GM23338 (cell line): ENCODE measurements at regions not wholly inside any gene's neighbourhood (a gene's known extent, or its start where the extent isn't known, plus 50 kb on each side); places are given as distances from the start of the nearest gene placed in this dataset.

Source experiments
- CREB1 ChIP-seq: fragments of 250-450 bp; sonication (Bioruptor Pico); IDR thresholded peaks from 2 replicates; pipeline ENCODE4 v1.5.0; 2020; ENCODE audit warnings: low read depth, mild to moderate bottlenecking, moderate library complexity
- CTCF ChIP-seq, 2 experiments: fragments of 200-600 bp in 1 of 2; sonication (generic) in 1 of 2; conservative IDR thresholded peaks; 2 replicates each; pipeline versions ENCODE4 v1.5.1 to v1.6.1; 2016 to 2017; ENCODE audit warnings: antibody characterized with exemption in 2 of 2, low read depth in 2 of 2, mild to moderate bottlenecking in 2 of 2, moderate library complexity in 1 of 2
- ETS1 ChIP-seq: IDR thresholded peaks from 2 replicates; pipeline ENCODE4 v1.6.1; 2016; ENCODE audit warnings: antibody characterized with exemption
- EZH2 ChIP-seq: fragments of 200-600 bp; sonication (generic); IDR thresholded peaks from one replicate; pipeline ENCODE4 v1.8.0; 2017; ENCODE audit warnings: antibody characterized with exemption, mild to moderate bottlenecking, low read depth; ENCODE audit not compliant: unreplicated experiment
- EZH2phosphoT487 ChIP-seq: fragments of 200-600 bp; sonication (generic); IDR thresholded peaks from one replicate; pipeline ENCODE4 v1.8.1; 2018; ENCODE audit warnings: antibody characterized with exemption; ENCODE audit not compliant: unreplicated experiment
- NANOG ChIP-seq: IDR thresholded peaks from 2 replicates; pipeline ENCODE4 v1.6.1; 2016; ENCODE audit warnings: antibody characterized with exemption, borderline replicate concordance
- POLR2AphosphoS5 ChIP-seq: IDR thresholded peaks from 2 replicates; pipeline ENCODE4 v1.6.1; 2016; ENCODE audit warnings: antibody characterized with exemption, low read depth
- REST ChIP-seq: IDR thresholded peaks from one replicate; pipeline ENCODE4 v1.6.1; 2018; ENCODE audit warnings: antibody characterized with exemption; ENCODE audit not compliant: unreplicated experiment
- ZNF331 ChIP-seq: fragments of 250-450 bp; sonication (Bioruptor Pico); IDR thresholded peaks from 2 replicates; pipeline ENCODE4 v1.5.0; 2020; ENCODE audit warnings: low read depth, mild to moderate bottlenecking, moderate library complexity

- no peak for TF ChIP-seq CTCF (conservative IDR thresholded peaks at IDR 0.05; ENCODE audit: low read depth in 2 of 2)
- TF ChIP-seq EZH2phosphoT487: no peak
- no peak for TF ChIP-seq REST
- no peak for TF ChIP-seq EZH2
- TF ChIP-seq NANOG: no peak
- TF ChIP-seq POLR2AphosphoS5: no peak
- TF ChIP-seq CREB1: no peak
- TF ChIP-seq ZNF331: no peak
- no peak for TF ChIP-seq ETS1
These were observed 217.0 kb downstream of the GAS1 start for GRCh38 chr9:86730163-86730928.
